K562 (cell line): ENCODE measurements at regions not wholly inside any gene's neighbourhood (a gene's known extent, or its start where the extent isn't known, plus 50 kb on each side); places are given as distances from the start of the nearest gene placed in this dataset.

ENCODE experiments used
- ATAC-seq: fragments of 200-7000 bp; cut with Tn5 transposase; 3 replicates; pipeline ENCODE4 v1.9.1; 2020; ENCODE audit warnings: moderate library complexity
- BruUV-seq: library from RNA; stranded (reverse); fragments of 400-500 nt; replicated peaks from 2 replicates; lab custom pipeline; 2021; lab: Mats Ljungman, UMichigan
- CTCF ChIA-PET: fragments of 300-600 bp; formaldehyde crosslinking; extraction: SDS; loops from one replicate; lab custom pipeline; 2021; ENCODE audit warnings: low intra/inter-chr PET ratio; lab: Yijun Ruan, JAX
- POLR2A ChIA-PET: fragments of 300-600, 350-650 bp; sonication (Branson Sonifier 250); formaldehyde crosslinking; extraction: SDS; loops from one replicate; lab custom pipeline; 2021; ENCODE audit warnings: antibody characterized with exemption, inconsistent platforms; lab: Yijun Ruan, JAX
- DNase-seq, 4 experiments: peaks; one replicate each; pipeline versions ENCODE4 v3.0.0 to v3.0.0-alpha.2; 2011 to 2018; ENCODE audit warnings: low spot score in 3 of 4, mixed read lengths in 3 of 4; ENCODE audit errors: extremely low read depth in 1 of 4
- FAIRE-seq: peaks from 2 replicates; lab custom pipeline; 2011; peaks lifted over from hg19 to GRCh38; lab: Jason Lieb, UNC
- H2AFZ ChIP-seq: 2 replicates; pipeline ENCODE4 v1.6.0; 2011; ENCODE audit warnings: low read depth, low read length, control low read depth, inconsistent platforms
- H3K27ac ChIP-seq: fragments of 200-600 bp; 3 replicates; pipeline ENCODE4 v1.8.0; 2011; ENCODE audit warnings: low read depth, mild to moderate bottlenecking, control low read depth, inconsistent platforms, low read length, moderate library complexity, mixed read lengths; ENCODE audit errors: extremely low read depth
- H3K27me3 ChIP-seq, 2 experiments: fragments of 300-600 bp in 1 of 2; 2 replicates in 1 of 2; 3 replicates in 1 of 2; pipeline versions ENCODE4 v1.6.0 to v1.8.0; 2011; ENCODE audit warnings: inconsistent platforms in 2 of 2, low read length in 2 of 2, mild to moderate bottlenecking in 1 of 2, mixed read lengths in 1 of 2, moderate library complexity in 1 of 2; ENCODE audit not compliant: control insufficient read depth in 2 of 2, insufficient read depth in 2 of 2
- H3K36me3 ChIP-seq: fragments of 300-600 bp; 3 replicates; pipeline ENCODE4 v1.8.0; 2011; ENCODE audit warnings: mild to moderate bottlenecking, low read length, inconsistent platforms; ENCODE audit not compliant: control insufficient read depth, insufficient read depth
- H3K4me1 ChIP-seq, 2 experiments: fragments of 200-600 bp in 1 of 2; replicated peaks in 1 of 2; 2 replicates in 1 of 2; 3 replicates in 1 of 2; pipeline versions ENCODE4 v1.5.1 to v1.8.0; 2011; ENCODE audit warnings: inconsistent platforms in 2 of 2, low read length in 2 of 2, mild to moderate bottlenecking in 1 of 2, mixed read lengths in 1 of 2, moderate library complexity in 1 of 2; ENCODE audit not compliant: control insufficient read depth in 2 of 2, insufficient read depth in 2 of 2
- H3K4me2 ChIP-seq: 2 replicates; pipeline ENCODE4 v1.6.1; 2011; ENCODE audit warnings: low read length, control low read depth, inconsistent platforms, mixed read lengths; ENCODE audit not compliant: insufficient read depth
- H3K4me3 ChIP-seq: fragments of 200-600 bp; sonication (generic), shearing (Covaris generic); 2 replicates; pipeline ENCODE4 v1.5.1; 2016; ENCODE audit warnings: control low read depth, inconsistent platforms
- H3K79me2 ChIP-seq: fragments of 200-600 bp; 3 replicates; pipeline ENCODE4 v1.8.0; 2011; ENCODE audit warnings: low read length, inconsistent platforms; ENCODE audit not compliant: control insufficient read depth, insufficient read depth
- H3K9ac ChIP-seq, 2 experiments: 2 replicates each; pipeline versions ENCODE4 v1.6.0 to v1.6.1; 2011; ENCODE audit warnings: low read depth in 2 of 2, low read length in 2 of 2, control low read depth in 1 of 2, inconsistent platforms in 1 of 2, mild to moderate bottlenecking in 1 of 2, mixed read lengths in 1 of 2; ENCODE audit not compliant: insufficient read depth in 1 of 2
- H3K9me1 ChIP-seq: one replicate; pipeline ENCODE4 v1.6.0; 2011; ENCODE audit warnings: inconsistent platforms, mild to moderate bottlenecking, low read length, moderate library complexity; ENCODE audit not compliant: control insufficient read depth, insufficient read depth
- H3K9me3 ChIP-seq: replicated peaks from 2 replicates; pipeline ENCODE4 v1.5.1; 2011; ENCODE audit warnings: low read depth, low read length, inconsistent platforms; ENCODE audit not compliant: control insufficient read depth, insufficient read depth
- H4K20me1 ChIP-seq: replicated peaks from 2 replicates; pipeline ENCODE4 v1.6.1; 2011; ENCODE audit warnings: low read length, inconsistent platforms, mixed read lengths; ENCODE audit not compliant: control insufficient read depth, insufficient read depth
- BACH1 ChIP-seq: fragments of 200-800 bp; sonication (Bioruptor generic); IDR thresholded peaks from 2 replicates; pipeline ENCODE4 v1.6.1; 2016; ENCODE audit warnings: missing genetic modification characterization, missing compliant biosample characterization
- C11orf30 ChIP-seq: fragments of 450-650 bp; IDR thresholded peaks from 2 replicates; pipeline ENCODE4 v1.6.1; 2016; ENCODE audit warnings: low read depth, mild to moderate bottlenecking
- MAFF ChIP-seq: IDR thresholded peaks from 2 replicates; pipeline ENCODE4 v1.6.1; 2012; ENCODE audit warnings: low read length, improper control_type of control experiment
- MAFG ChIP-seq: fragments of 450-650 bp; conservative IDR thresholded peaks from 2 replicates; pipeline ENCODE4 v1.6.1; 2016; ENCODE audit warnings: missing genetic modification characterization, missing compliant biosample characterization
- MYC ChIP-seq, 2 experiments: fragments of 250-450 bp in 1 of 2; sonication (Bioruptor Pico) in 1 of 2; IDR thresholded peaks; 2 replicates each; pipeline versions ENCODE4 v1.5.1 to v1.6.1; 2012 to 2021; ENCODE audit warnings: low read depth in 2 of 2, borderline replicate concordance in 1 of 2, improper control_type of control experiment in 1 of 2, low read length in 1 of 2, mild to moderate bottlenecking in 1 of 2, moderate library complexity in 1 of 2
- POLR3A ChIP-seq: IDR thresholded peaks from 2 replicates; pipeline ENCODE4 v1.6.1; 2011; ENCODE audit warnings: borderline replicate concordance, mild to moderate bottlenecking, moderate library complexity; ENCODE audit not compliant: insufficient read length, insufficient read depth; ENCODE audit errors: extremely low read depth
- RBM39 ChIP-seq: fragments of 200-400 bp; formaldehyde crosslinking; optimal IDR thresholded peaks from 2 replicates; pipeline ENCODE3; 2018; ENCODE audit warnings: low read depth, low read length
- ZNF316 ChIP-seq: fragments of 450-650 bp; IDR thresholded peaks from 2 replicates; pipeline ENCODE4 v1.6.1; 2016
- WGBS: fragments of 100-300 bp; shearing (Covaris generic); methylation state at CpG from one replicate; pipeline ENCODE4 v1.1.6; 2016; ENCODE audit warnings: low coverage, mixed read lengths; ENCODE audit not compliant: insufficient coverage; ENCODE audit errors: missing lambda C conversion rate; 5-methylcytosine and 5-hydroxymethylcytosine counted together
- in situ Hi-C: fragments of 300-500 bp; cut with MboI; formaldehyde crosslinking; loops from 4 replicates; pipeline ENCODE4 v1.15.0; 2018; ENCODE audit warnings: inconsistent platforms, mixed read lengths
- intact Hi-C: fragments of 100-400 bp; cut with micrococcal nuclease; formaldehyde crosslinking; loops from 2 replicates; pipeline ENCODE4 v1.14.2; 2022
- TF ChIP-seq, protein P1 (sequence below): IDR thresholded peaks from 2 replicates; pipeline ENCODE4 v1.6.1; 2014; ENCODE audit warnings: antibody characterized with exemption

GRCh38 chr12:13505636-13506035 lies 309.1 kb downstream of the EMP1 start:
- ChIA-PET CTCF (no interaction called here), POLR2A (interaction anchor here (0.6 kb wide), 1 partner anchor 99 kb away, joined by 5 read pairs; no protein-coding TSS in a partner anchor)
- ATAC-seq: no peak
- Histone ChIP-seq H3K9me3 (no peaks in the 10 kb centered on the region), H2AFZ (no peak overlapping the region), H3K4me2 (no peak overlapping the region), H3K4me3 (no peak overlapping the region), H3K27ac (no peak overlapping the region), H3K4me1 (no peaks in the 10 kb centered on the region; a peak in 1 of 5 replicates), H3K9ac (no peak overlapping the region), H4K20me1 (no peaks in the 10 kb centered on the region), H3K36me3 (no peaks in the 10 kb centered on the region), H3K27me3 (no peaks in the 10 kb centered on the region), H3K79me2 (no peaks in the 10 kb centered on the region), H3K9me1 (no peaks in the 10 kb centered on the region)
- intact Hi-C loops: no loop called here
- FAIRE-seq: no peak
- DNase-seq: no peak
- WGBS: 1% methylated on average over 7 of the region's 7 CpGs
- no TSS peak for BruUV-seq
- TF ChIP-seq, protein P1, sequence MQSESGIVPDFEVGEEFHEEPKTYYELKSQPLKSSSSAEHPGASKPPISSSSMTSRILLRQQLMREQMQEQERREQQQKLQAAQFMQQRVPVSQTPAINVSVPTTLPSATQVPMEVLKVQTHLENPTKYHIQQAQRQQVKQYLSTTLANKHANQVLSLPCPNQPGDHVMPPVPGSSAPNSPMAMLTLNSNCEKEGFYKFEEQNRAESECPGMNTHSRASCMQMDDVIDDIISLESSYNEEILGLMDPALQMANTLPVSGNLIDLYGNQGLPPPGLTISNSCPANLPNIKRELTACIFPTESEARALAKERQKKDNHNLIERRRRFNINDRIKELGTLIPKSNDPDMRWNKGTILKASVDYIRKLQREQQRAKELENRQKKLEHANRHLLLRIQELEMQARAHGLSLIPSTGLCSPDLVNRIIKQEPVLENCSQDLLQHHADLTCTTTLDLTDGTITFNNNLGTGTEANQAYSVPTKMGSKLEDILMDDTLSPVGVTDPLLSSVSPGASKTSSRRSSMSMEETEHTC: no peak
- TF ChIP-seq MAFF (peak; percentile 25; the same call in 1 of the 2 replicates), POLR3A (no peak), C11orf30 (peak; percentile 13; the same call in 1 of the 2 replicates), ZNF316 (peak; percentile 43), MYC (IDR thresholded peaks at IDR 0.05; ENCODE audit: low read depth, low read length) (no peak), MYC (CRISPR knock-in tag; IDR thresholded peaks at IDR 0.05; ENCODE audit: borderline replicate concordance, low read depth) (no peak), RBM39 (no peak), MAFG (tag) (0 out of 2 replicates have a peak, but pooled peaks have one; percentile 11), BACH1 (tag) (no peak)
- in situ Hi-C loops: no loop called here
